ENCODE measurements at regions not wholly inside any gene's neighbourhood (a gene's known extent, or its start where the extent isn't known, plus 50 kb on each side); places are given as distances from the start of the nearest gene placed in this dataset.

DNA sequence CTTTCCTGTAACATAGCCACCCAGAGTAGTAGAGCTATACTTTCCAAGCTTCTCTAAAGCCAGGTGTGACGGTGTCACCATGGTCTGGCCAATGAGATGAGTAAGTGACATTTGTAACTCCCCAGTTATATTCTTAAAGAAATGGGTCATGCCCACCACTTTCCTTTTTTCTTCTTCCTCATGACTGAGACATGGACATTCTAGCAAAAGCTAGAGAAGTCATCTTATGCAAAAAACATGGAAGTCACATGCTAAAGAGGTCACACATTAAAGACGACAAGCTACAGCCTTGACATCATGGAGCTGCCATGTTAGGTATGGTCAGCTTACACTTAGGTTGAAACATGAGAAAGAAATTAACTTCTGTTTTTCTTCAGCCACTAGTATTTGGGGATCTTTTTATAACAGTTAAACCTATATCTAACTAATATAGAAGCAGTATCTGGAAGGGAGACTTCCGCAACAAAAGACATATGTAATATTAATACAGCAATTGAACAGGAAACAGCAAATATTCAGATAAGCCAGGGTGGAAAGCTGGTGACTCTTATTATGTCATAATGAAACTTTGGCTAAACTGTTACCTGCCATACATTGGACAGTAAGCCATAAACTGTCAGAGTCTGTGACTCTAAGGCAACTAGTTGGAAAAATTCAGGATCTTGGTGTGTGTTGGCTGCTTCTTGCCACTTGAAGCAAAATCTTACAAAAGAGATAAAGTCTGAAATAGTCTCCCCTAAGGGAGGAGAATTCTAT lies 54.7 kb upstream of the SNX2 start (continued):
- TF ChIP-seq, protein P1, sequence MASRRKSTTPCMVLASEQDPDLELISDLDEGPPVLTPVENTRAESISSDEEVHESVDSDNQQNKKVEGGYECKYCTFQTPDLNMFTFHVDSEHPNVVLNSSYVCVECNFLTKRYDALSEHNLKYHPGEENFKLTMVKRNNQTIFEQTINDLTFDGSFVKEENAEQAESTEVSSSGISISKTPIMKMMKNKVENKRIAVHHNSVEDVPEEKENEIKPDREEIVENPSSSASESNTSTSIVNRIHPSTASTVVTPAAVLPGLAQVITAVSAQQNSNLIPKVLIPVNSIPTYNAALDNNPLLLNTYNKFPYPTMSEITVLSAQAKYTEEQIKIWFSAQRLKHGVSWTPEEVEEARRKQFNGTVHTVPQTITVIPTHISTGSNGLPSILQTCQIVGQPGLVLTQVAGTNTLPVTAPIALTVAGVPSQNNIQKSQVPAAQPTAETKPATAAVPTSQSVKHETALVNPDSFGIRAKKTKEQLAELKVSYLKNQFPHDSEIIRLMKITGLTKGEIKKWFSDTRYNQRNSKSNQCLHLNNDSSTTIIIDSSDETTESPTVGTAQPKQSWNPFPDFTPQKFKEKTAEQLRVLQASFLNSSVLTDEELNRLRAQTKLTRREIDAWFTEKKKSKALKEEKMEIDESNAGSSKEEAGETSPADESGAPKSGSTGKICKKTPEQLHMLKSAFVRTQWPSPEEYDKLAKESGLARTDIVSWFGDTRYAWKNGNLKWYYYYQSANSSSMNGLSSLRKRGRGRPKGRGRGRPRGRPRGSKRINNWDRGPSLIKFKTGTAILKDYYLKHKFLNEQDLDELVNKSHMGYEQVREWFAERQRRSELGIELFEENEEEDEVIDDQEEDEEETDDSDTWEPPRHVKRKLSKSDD (CRISPR knock-in tag; IDR thresholded peaks at IDR 0.05; ENCODE audit: low read depth): no peak
- TF ChIP-seq, protein P2, sequence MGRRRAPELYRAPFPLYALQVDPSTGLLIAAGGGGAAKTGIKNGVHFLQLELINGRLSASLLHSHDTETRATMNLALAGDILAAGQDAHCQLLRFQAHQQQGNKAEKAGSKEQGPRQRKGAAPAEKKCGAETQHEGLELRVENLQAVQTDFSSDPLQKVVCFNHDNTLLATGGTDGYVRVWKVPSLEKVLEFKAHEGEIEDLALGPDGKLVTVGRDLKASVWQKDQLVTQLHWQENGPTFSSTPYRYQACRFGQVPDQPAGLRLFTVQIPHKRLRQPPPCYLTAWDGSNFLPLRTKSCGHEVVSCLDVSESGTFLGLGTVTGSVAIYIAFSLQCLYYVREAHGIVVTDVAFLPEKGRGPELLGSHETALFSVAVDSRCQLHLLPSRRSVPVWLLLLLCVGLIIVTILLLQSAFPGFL (CRISPR knock-in tag; IDR thresholded peaks at IDR 0.05): no peak
- TF ChIP-seq, protein P3, sequence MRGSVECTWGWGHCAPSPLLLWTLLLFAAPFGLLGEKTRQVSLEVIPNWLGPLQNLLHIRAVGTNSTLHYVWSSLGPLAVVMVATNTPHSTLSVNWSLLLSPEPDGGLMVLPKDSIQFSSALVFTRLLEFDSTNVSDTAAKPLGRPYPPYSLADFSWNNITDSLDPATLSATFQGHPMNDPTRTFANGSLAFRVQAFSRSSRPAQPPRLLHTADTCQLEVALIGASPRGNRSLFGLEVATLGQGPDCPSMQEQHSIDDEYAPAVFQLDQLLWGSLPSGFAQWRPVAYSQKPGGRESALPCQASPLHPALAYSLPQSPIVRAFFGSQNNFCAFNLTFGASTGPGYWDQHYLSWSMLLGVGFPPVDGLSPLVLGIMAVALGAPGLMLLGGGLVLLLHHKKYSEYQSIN (CRISPR knock-in tag; IDR thresholded peaks at IDR 0.05; ENCODE audit: borderline replicate concordance): no peak
- TF ChIP-seq KLF9 (CRISPR knock-in tag; IDR thresholded peaks at IDR 0.05; ENCODE audit: low read depth) (no peak), U2AF1 (optimal IDR thresholded peaks at IDR 0.05; ENCODE audit: low read depth, low read length) (no peak)

DNA sequence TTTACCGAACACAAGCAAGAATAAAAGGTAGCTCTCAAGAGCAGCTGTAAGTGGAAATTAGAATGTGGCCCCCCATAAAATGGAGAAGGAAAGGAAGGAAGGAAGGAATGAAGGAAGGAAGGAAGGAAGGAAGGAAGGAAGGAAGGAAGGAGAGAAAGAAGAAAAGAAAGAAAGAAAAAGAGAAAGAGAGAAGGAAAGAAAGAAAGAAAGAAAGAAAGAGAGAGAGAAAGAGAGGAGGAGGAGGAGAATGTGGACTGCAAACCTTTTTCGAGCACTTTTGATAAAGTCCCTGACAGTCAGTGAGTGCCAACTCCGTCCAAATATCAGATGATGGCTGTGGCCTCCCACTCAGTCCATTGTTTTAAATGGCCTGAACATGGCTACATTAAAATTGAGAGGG lies 53.8 kb upstream of the SNX2 start:
- H3K9ac ChIP-seq (ENCODE audit: insufficient read depth, low read depth, low read length): no peak overlapping the region
- CTCF ChIA-PET (ENCODE audit: low intra/inter-chr PET ratio, low total read pairs): no interaction called here
- DNase-seq (ENCODE audit: low spot score) (no peak), ATAC-seq (no peak), FAIRE-seq (no peak)
- no peaks in the 10 kb centered on the region for H3K36me3 ChIP-seq (replicated peaks in 1 of 2; ENCODE audit: control insufficient read depth in 1 of 2, insufficient read depth in 2 of 2, low read length in 2 of 2)
- POLR2A ChIA-PET: no interaction called here
- no peaks in the 10 kb centered on the region for H4K20me1 ChIP-seq (ENCODE audit: insufficient read depth, low read length)
- H3K4me2 ChIP-seq (ENCODE audit: low read depth, low read length): no peak overlapping the region
- no peak overlapping the region for H2AFZ ChIP-seq (ENCODE audit: low read length)
- H3K79me2 ChIP-seq (ENCODE audit: insufficient read depth, low read length): no peaks in the 10 kb centered on the region
- H3K4me3 ChIP-seq (replicated peaks in 1 of 3; ENCODE audit: insufficient read depth in 1 of 3, low read depth in 2 of 3, low read length in 3 of 3): no peak overlapping the region
- intact Hi-C loops (cut with micrococcal nuclease; ENCODE audit: unreplicated experiment) (no loop called here), in situ Hi-C loops (cut with HindIII; ENCODE audit: extremely low pct_ligation_motif_present, low pct_unique_long_range_greater_than_20kb) (no loop called here)
- no peaks in the 10 kb centered on the region for H3K27me3 ChIP-seq (ENCODE audit: control insufficient read depth in 1 of 2, insufficient read depth in 2 of 2, low read length in 2 of 2)
- H3K4me1 ChIP-seq (ENCODE audit: insufficient read depth, low read length): no peaks in the 10 kb centered on the region
- WGBS (ENCODE audit: low lambda C conversion rate): 36% methylated on average over 3 of the region's 3 CpGs
- no peaks in the 10 kb centered on the region for H3K9me3 ChIP-seq (ENCODE audit: low read length)
- no peak overlapping the region for H3K27ac ChIP-seq (ENCODE audit: extremely low read length, insufficient read depth, low read length)
- BruUV-seq (replicated peaks): no TSS peak
- TF ChIP-seq NCOA1 (CRISPR knock-in tag; IDR thresholded peaks at IDR 0.05) (no peak), ZSCAN9 (CRISPR knock-in tag; IDR thresholded peaks at IDR 0.05; ENCODE audit: borderline replicate concordance) (no peak), ZNF552 (CRISPR knock-in tag; IDR thresholded peaks at IDR 0.05; ENCODE audit: borderline replicate concordance) (no peak), ATRX (CRISPR knock-in tag; IDR thresholded peaks at IDR 0.05; ENCODE audit: borderline replicate concordance) (no peak), MED13 (CRISPR knock-in tag; IDR thresholded peaks at IDR 0.05) (no peak), PCBP1 (IDR thresholded peaks at IDR 0.05; ENCODE audit: borderline replicate concordance, low read depth, low read length) (no peak), TARDBP (CRISPR knock-in tag; IDR thresholded peaks at IDR 0.05) (no peak), ASH2L (IDR thresholded peaks at IDR 0.05; ENCODE audit: insufficient read length, low read depth, low read length) (no peak)
- TF ChIP-seq, protein P4, sequence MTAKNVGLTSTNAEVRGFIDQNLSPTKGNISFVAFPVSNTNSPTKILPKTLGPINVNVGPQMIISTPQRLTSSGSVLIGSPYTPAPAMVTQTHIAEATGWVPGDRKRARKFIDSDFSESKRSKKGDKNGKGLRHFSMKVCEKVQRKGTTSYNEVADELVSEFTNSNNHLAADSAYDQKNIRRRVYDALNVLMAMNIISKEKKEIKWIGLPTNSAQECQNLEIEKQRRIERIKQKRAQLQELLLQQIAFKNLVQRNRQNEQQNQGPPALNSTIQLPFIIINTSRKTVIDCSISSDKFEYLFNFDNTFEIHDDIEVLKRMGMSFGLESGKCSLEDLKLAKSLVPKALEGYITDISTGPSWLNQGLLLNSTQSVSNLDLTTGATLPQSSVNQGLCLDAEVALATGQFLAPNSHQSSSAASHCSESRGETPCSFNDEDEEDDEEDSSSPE (CRISPR knock-in tag; IDR thresholded peaks at IDR 0.05): no peak
- TF ChIP-seq, protein P5, sequence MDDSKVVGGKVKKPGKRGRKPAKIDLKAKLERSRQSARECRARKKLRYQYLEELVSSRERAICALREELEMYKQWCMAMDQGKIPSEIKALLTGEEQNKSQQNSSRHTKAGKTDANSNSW (CRISPR knock-in tag; IDR thresholded peaks at IDR 0.05; ENCODE audit: borderline replicate concordance): no peak
